ENCODE measurements at regions not wholly inside any gene's neighbourhood (a gene's known extent, or its start where the extent isn't known, plus 50 kb on each side); places are given as distances from the start of the nearest gene placed in this dataset.

GRCh38 chr11:81717695-81718094, 1016.0 kb downstream of the FAM181B start:
- TF ChIP-seq ZZZ3 (IDR thresholded peaks at IDR 0.05; ENCODE audit: control insufficient read depth, insufficient read length, low read depth) (no peak), PRDM15 (CRISPR knock-in tag; IDR thresholded peaks at IDR 0.05) (no peak), FOXK2 (IDR thresholded peaks at IDR 0.05) (no peak), RFX5 (IDR thresholded peaks at IDR 0.05; ENCODE audit: low read depth, low read length) (no peak)
